SK-N-SH (cell line): ENCODE measurements at regions not wholly inside any gene's neighbourhood (a gene's known extent, or its start where the extent isn't known, plus 50 kb on each side); places are given as distances from the start of the nearest gene placed in this dataset.

Source experiments
- USF1 ChIP-seq: IDR thresholded peaks from 2 replicates; pipeline ENCODE4 v1.4.0; 2012; ENCODE audit warnings: low read depth, borderline replicate concordance
- YY1 ChIP-seq: IDR thresholded peaks from 2 replicates; pipeline ENCODE4 v1.4.0; 2012; ENCODE audit warnings: low read depth, mild to moderate bottlenecking
- TF ChIP-seq, protein P1 (sequence below): fragments of 200-600 bp; sonication (generic); IDR thresholded peaks from 2 replicates; pipeline ENCODE4 v1.6.1; 2017; ENCODE audit warnings: antibody characterized with exemption, mild to moderate bottlenecking, moderate library complexity
- TF ChIP-seq, protein P2 (sequence below): IDR thresholded peaks from 2 replicates; pipeline ENCODE4; 2012

- TF ChIP-seq, protein P1, sequence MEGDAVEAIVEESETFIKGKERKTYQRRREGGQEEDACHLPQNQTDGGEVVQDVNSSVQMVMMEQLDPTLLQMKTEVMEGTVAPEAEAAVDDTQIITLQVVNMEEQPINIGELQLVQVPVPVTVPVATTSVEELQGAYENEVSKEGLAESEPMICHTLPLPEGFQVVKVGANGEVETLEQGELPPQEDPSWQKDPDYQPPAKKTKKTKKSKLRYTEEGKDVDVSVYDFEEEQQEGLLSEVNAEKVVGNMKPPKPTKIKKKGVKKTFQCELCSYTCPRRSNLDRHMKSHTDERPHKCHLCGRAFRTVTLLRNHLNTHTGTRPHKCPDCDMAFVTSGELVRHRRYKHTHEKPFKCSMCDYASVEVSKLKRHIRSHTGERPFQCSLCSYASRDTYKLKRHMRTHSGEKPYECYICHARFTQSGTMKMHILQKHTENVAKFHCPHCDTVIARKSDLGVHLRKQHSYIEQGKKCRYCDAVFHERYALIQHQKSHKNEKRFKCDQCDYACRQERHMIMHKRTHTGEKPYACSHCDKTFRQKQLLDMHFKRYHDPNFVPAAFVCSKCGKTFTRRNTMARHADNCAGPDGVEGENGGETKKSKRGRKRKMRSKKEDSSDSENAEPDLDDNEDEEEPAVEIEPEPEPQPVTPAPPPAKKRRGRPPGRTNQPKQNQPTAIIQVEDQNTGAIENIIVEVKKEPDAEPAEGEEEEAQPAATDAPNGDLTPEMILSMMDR: no peak
- TF ChIP-seq, protein P2, sequence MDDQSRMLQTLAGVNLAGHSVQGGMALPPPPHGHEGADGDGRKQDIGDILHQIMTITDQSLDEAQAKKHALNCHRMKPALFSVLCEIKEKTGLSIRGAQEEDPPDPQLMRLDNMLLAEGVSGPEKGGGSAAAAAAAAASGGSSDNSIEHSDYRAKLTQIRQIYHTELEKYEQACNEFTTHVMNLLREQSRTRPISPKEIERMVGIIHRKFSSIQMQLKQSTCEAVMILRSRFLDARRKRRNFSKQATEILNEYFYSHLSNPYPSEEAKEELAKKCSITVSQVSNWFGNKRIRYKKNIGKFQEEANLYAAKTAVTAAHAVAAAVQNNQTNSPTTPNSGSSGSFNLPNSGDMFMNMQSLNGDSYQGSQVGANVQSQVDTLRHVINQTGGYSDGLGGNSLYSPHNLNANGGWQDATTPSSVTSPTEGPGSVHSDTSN: no peak
- TF ChIP-seq YY1: no peak
- TF ChIP-seq USF1: no peak
Measured at GRCh38 chr20:16173044-16173443, 400.2 kb downstream of the KIF16B start.
